ENCODE measurements at regions not wholly inside any gene's neighbourhood (a gene's known extent, or its start where the extent isn't known, plus 50 kb on each side); places are given as distances from the start of the nearest gene placed in this dataset.

- H3K9ac ChIP-seq (ENCODE audit: low read length in 3 of 3): no peak overlapping the region
- H3K27me3 ChIP-seq (ENCODE audit: control insufficient read depth, insufficient read depth, low read length): no peaks in the 10 kb centered on the region
- H3K9me3 ChIP-seq (ENCODE audit: control insufficient read depth in 2 of 3, insufficient read depth in 1 of 3, low read length in 3 of 3): no peaks in the 10 kb centered on the region
- H3K4me1 ChIP-seq (ENCODE audit: control insufficient read depth in 2 of 3, insufficient read depth in 2 of 3, low read depth in 1 of 3, low read length in 3 of 3): no peaks in the 10 kb centered on the region
- DNase-seq: no peak
- FAIRE-seq: no peak
- H3K36me3 ChIP-seq (ENCODE audit: control insufficient read depth in 2 of 3, insufficient read depth in 3 of 3, low read length in 3 of 3): no peaks in the 10 kb centered on the region
- TF ChIP-seq CTCF (IDR thresholded peaks at IDR 0.05; ENCODE audit: borderline replicate concordance, extremely low read depth, insufficient read depth): no peak
- intact Hi-C loops (cut with DNase I): no loop called here
- H3K27ac ChIP-seq (ENCODE audit: low read depth in 2 of 2, low read length in 2 of 2): no peak overlapping the region
- H3K4me3 ChIP-seq (ENCODE audit: low read length in 3 of 3): no peak overlapping the region
Measured at GRCh38 chr4:27574743-27575142, 714.1 kb downstream of the STIM2 start.

GRCh38 chr4:27577951-27578350 lies 717.3 kb downstream of the STIM2 start:
- Histone ChIP-seq H3K36me3 (ENCODE audit: control insufficient read depth in 2 of 3, insufficient read depth in 3 of 3, low read length in 3 of 3) (no peaks in the 10 kb centered on the region), H3K27me3 (ENCODE audit: control insufficient read depth, insufficient read depth, low read length) (no peaks in the 10 kb centered on the region), H3K4me1 (ENCODE audit: control insufficient read depth in 2 of 3, insufficient read depth in 2 of 3, low read depth in 1 of 3, low read length in 3 of 3) (no peaks in the 10 kb centered on the region), H3K27ac (ENCODE audit: low read depth in 2 of 2, low read length in 2 of 2) (no peak overlapping the region), H3K4me3 (ENCODE audit: low read length in 3 of 3) (no peak overlapping the region), H3K9me3 (ENCODE audit: control insufficient read depth in 2 of 3, insufficient read depth in 1 of 3, low read length in 3 of 3) (no peaks in the 10 kb centered on the region), H3K9ac (ENCODE audit: low read length in 3 of 3) (no peak overlapping the region)
- intact Hi-C loops (cut with DNase I): no loop called here
- FAIRE-seq: no peak
- DNase-seq: no peak
- TF ChIP-seq CTCF (IDR thresholded peaks at IDR 0.05; ENCODE audit: borderline replicate concordance, extremely low read depth, insufficient read depth): no peak

DNA sequence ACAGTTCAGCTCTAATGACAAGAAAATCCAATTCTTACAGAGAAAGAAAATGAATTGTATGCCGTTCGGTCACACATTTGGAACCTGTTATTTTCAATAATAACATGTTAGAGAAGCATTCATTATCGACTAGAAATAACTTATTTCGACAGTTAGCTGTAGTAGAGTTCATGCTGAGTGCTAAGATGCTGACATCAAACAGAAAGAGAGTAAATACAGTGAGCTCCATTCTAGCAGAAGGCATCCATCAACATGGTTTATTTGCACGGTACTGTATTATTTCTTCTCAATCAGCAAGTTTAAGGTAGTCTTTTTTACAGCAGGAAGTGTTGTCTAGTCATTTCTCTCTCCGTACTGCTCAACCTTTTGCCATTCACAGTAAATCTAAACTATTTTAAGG lies 732.1 kb downstream of the STIM2 start:
- no peaks in the 10 kb centered on the region for H3K27me3 ChIP-seq (ENCODE audit: control insufficient read depth, insufficient read depth, low read length)
- FAIRE-seq (no peak), DNase-seq (no peak)
- H3K9ac ChIP-seq (ENCODE audit: low read length in 3 of 3): no peak overlapping the region
- no peak overlapping the region for H3K27ac ChIP-seq (ENCODE audit: low read depth in 2 of 2, low read length in 2 of 2)
- no peaks in the 10 kb centered on the region for H3K36me3 ChIP-seq (ENCODE audit: control insufficient read depth in 2 of 3, insufficient read depth in 3 of 3, low read length in 3 of 3)
- no peak overlapping the region for H3K4me3 ChIP-seq (ENCODE audit: low read length in 3 of 3)
- H3K4me1 ChIP-seq (ENCODE audit: control insufficient read depth in 2 of 3, insufficient read depth in 2 of 3, low read depth in 1 of 3, low read length in 3 of 3): no peaks in the 10 kb centered on the region
- intact Hi-C loops (cut with DNase I): no loop called here
- H3K9me3 ChIP-seq (ENCODE audit: control insufficient read depth in 2 of 3, insufficient read depth in 1 of 3, low read length in 3 of 3): no peaks in the 10 kb centered on the region
- no peak for TF ChIP-seq CTCF (IDR thresholded peaks at IDR 0.05; ENCODE audit: borderline replicate concordance, extremely low read depth, insufficient read depth)

- intact Hi-C loops (cut with DNase I): no loop called here
- H3K9me3 ChIP-seq (ENCODE audit: control insufficient read depth in 2 of 3, insufficient read depth in 1 of 3, low read length in 3 of 3): no peaks in the 10 kb centered on the region
Measured at GRCh38 chr4:27594922-27595321, 734.3 kb downstream of the STIM2 start.

More at GRCh38 chr4:27594922-27595321, 734.3 kb downstream of the STIM2 start:
- no peak for FAIRE-seq
- Histone ChIP-seq H3K4me3 (ENCODE audit: low read length in 3 of 3) (no peak overlapping the region), H3K4me1 (ENCODE audit: control insufficient read depth in 2 of 3, insufficient read depth in 2 of 3, low read depth in 1 of 3, low read length in 3 of 3) (no peaks in the 10 kb centered on the region), H3K27ac (ENCODE audit: low read depth in 2 of 2, low read length in 2 of 2) (no peak overlapping the region), H3K9ac (ENCODE audit: low read length in 3 of 3) (no peak overlapping the region), H3K27me3 (ENCODE audit: control insufficient read depth, insufficient read depth, low read length) (no peaks in the 10 kb centered on the region), H3K36me3 (ENCODE audit: control insufficient read depth in 2 of 3, insufficient read depth in 3 of 3, low read length in 3 of 3) (no peaks in the 10 kb centered on the region)
- DNase-seq: no peak
- no peak for TF ChIP-seq CTCF (IDR thresholded peaks at IDR 0.05; ENCODE audit: borderline replicate concordance, extremely low read depth, insufficient read depth)
